ENCODE measurements at regions not wholly inside any gene's neighbourhood (a gene's known extent, or its start where the extent isn't known, plus 50 kb on each side); places are given as distances from the start of the nearest gene placed in this dataset.

- Histone ChIP-seq H3K36me3 (ENCODE audit: low read length) (no peaks in the 10 kb centered on the region), H3F3A (ENCODE audit: insufficient read depth) (no peaks in the 10 kb centered on the region), H3K4me2 (ENCODE audit: low read depth, low read length, poor library complexity, severe bottlenecking) (no peak overlapping the region), H3K27me3 (ENCODE audit: low read length) (no peaks in the 10 kb centered on the region), H3K9me2 (replicated peaks; ENCODE audit: insufficient read depth, low read length) (no peaks in the 10 kb centered on the region), H3K9ac (ENCODE audit: low read length) (no peak overlapping the region), H3K4me3 (ENCODE audit: insufficient read depth, low read length, poor library complexity, severe bottlenecking) (no peak overlapping the region), H2AFZ (ENCODE audit: low read depth, low read length, severe bottlenecking) (no peak overlapping the region), H3K9me3 (ENCODE audit: insufficient read depth, low read length) (peaks cover 5% of the 10 kb centered on the region; the same call in 1 of the 2 replicates), H4K20me1 (ENCODE audit: low read depth, low read length) (no peaks in the 10 kb centered on the region), H3K27ac (ENCODE audit: low read depth, low read length) (no peak overlapping the region), H3K79me2 (ENCODE audit: insufficient read depth, low read length) (no peaks in the 10 kb centered on the region)
- TF ChIP-seq EZH2phosphoT487 (conservative IDR thresholded peaks at IDR 0.05; ENCODE audit: low read length) (no peak), CTCF (IDR thresholded peaks at IDR 0.05; ENCODE audit: insufficient read depth, low read length, poor library complexity, severe bottlenecking) (no peak)
Observed at GRCh38 chr6:19551611-19552010, 285.6 kb upstream of the ID4 start.

GRCh38 chr6:19552076-19552475 lies 285.1 kb upstream of the ID4 start:
- no peak overlapping the region for H3K9ac ChIP-seq (ENCODE audit: low read length)
- H3K27me3 ChIP-seq (ENCODE audit: low read length), result no peaks in the 10 kb centered on the region
- no peaks in the 10 kb centered on the region for H4K20me1 ChIP-seq (ENCODE audit: low read depth, low read length)
- no peak overlapping the region for H3K27ac ChIP-seq (ENCODE audit: low read depth, low read length)
- no peaks in the 10 kb centered on the region for H3K9me2 ChIP-seq (replicated peaks; ENCODE audit: insufficient read depth, low read length)
- TF ChIP-seq CTCF (IDR thresholded peaks at IDR 0.05; ENCODE audit: insufficient read depth, low read length, poor library complexity, severe bottlenecking) (no peak), EZH2phosphoT487 (conservative IDR thresholded peaks at IDR 0.05; ENCODE audit: low read length) (no peak)
- H2AFZ ChIP-seq (ENCODE audit: low read depth, low read length, severe bottlenecking), result no peak overlapping the region
- H3K4me2 ChIP-seq (ENCODE audit: low read depth, low read length, poor library complexity, severe bottlenecking), result no peak overlapping the region
- no peaks in the 10 kb centered on the region for H3K79me2 ChIP-seq (ENCODE audit: insufficient read depth, low read length)
- H3F3A ChIP-seq (ENCODE audit: insufficient read depth), result no peaks in the 10 kb centered on the region
- H3K9me3 ChIP-seq (ENCODE audit: insufficient read depth, low read length), result peaks cover 5% of the 10 kb centered on the region; the same call in 1 of the 2 replicates
- no peak overlapping the region for H3K4me3 ChIP-seq (ENCODE audit: insufficient read depth, low read length, poor library complexity, severe bottlenecking)
- H3K36me3 ChIP-seq (ENCODE audit: low read length), result no peaks in the 10 kb centered on the region

- Histone ChIP-seq H3K9ac (ENCODE audit: low read length) (no peak overlapping the region), H2AFZ (ENCODE audit: low read depth, low read length, severe bottlenecking) (no peak overlapping the region), H3K9me3 (ENCODE audit: insufficient read depth, low read length) (peaks cover 5% of the 10 kb centered on the region; the same call in 1 of the 2 replicates), H3K9me2 (replicated peaks; ENCODE audit: insufficient read depth, low read length) (no peaks in the 10 kb centered on the region), H3K4me2 (ENCODE audit: low read depth, low read length, poor library complexity, severe bottlenecking) (no peak overlapping the region), H4K20me1 (ENCODE audit: low read depth, low read length) (no peaks in the 10 kb centered on the region), H3K79me2 (ENCODE audit: insufficient read depth, low read length) (no peaks in the 10 kb centered on the region), H3K4me3 (ENCODE audit: insufficient read depth, low read length, poor library complexity, severe bottlenecking) (no peak overlapping the region), H3K27ac (ENCODE audit: low read depth, low read length) (no peak overlapping the region), H3K27me3 (ENCODE audit: low read length) (no peaks in the 10 kb centered on the region), H3K36me3 (ENCODE audit: low read length) (no peaks in the 10 kb centered on the region), H3F3A (ENCODE audit: insufficient read depth) (no peaks in the 10 kb centered on the region)
- TF ChIP-seq EZH2phosphoT487 (conservative IDR thresholded peaks at IDR 0.05; ENCODE audit: low read length), result no peak
- no peak for TF ChIP-seq CTCF (IDR thresholded peaks at IDR 0.05; ENCODE audit: insufficient read depth, low read length, poor library complexity, severe bottlenecking)
Observed at GRCh38 chr6:19552588-19552987, 284.6 kb upstream of the ID4 start.
